ENCODE measurements at regions not wholly inside any gene's neighbourhood (a gene's known extent, or its start where the extent isn't known, plus 50 kb on each side); places are given as distances from the start of the nearest gene placed in this dataset.

DNA sequence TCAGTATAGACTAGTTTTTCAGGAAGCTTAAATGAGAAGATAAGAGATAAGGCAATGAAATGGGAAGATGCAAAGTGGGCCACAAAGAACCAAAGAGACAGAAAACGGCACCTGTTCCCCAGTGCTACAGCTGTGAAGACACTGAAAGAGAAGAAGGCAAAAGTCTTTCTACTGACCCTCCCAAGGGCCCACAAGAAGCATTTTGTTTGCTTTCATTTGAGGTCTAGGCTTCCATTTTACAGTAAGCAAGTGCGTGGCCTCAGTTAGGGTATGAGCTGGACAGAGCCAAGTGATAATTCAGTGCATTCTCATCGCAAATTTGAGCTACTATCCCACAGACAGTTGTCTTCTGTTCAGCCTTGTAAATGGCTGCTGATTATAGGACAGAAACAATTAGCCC lies 53.4 kb upstream of the STK17B start:
- DNase-seq (ENCODE audit: low spot score), result no peak

DNA sequence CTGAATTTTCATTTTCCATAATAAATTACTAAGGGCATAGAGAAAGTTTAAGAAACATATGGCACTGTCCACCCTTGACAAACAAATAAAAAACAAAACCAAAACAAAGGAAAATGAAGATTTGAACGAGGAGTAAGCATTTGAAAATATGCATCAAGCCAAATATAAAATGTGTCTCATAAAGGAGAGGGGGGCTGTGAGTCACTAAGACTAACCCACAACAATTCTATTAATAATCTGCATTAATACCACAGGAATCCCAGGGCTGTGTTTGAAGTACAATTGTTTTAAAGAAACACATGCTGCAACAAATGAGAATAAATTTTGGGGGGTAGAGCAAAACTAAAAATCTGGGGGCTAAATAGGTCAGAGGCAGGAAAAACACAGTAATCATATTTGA lies 53.8 kb upstream of the STK17B start:
- peak; percentile 25 for DNase-seq (ENCODE audit: low spot score)

DNA sequence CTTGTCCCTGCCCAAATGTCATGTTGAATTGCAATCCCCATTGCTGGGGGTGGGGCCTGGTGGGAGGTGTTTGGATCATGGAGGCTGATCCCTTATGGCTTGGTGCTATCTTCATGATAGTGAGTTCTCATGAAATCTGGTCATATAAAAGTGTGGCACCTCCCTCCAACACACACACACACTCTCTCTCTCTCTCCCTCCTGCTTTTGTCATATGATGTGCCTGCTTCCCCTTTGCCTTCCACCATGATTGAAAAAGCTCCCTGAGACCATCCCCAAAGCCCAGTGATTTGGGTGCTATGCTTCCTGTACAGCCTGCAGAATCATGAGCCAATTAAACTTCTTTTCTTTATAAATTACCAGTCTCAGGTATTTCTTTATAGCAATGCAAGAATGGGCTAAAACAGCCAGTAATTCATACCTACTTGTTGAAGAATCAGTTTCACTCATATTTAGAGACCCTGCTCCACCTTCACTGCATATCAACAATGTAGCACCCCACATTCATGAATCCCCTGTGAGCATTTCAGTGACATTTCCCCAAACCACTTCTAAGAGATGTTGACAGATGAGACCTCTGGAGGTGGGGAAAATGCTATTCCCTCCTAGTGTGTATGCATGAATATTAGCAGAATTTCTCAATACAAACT lies 54.8 kb upstream of the STK17B start:
- DNase-seq (ENCODE audit: low spot score), result no peak

DNA sequence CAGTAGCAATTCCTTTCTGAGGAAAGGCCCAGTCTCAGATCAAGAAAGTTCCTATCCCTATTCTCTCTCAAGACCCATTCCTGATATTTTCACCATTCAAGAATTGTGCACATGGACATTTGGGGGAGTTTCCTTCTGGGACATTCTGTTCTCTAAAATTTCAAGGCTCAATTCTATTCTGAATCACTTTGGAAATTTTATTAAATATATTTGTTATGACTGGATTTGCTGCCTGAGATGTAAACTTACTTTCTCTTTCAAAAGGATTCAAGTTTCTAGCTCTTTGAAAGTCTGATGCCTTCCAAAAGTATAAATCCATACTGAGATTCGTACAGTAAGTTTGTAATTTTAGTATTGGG lies 55.3 kb upstream of the STK17B start:
- DNase-seq (ENCODE audit: low spot score), result no peak

DNA sequence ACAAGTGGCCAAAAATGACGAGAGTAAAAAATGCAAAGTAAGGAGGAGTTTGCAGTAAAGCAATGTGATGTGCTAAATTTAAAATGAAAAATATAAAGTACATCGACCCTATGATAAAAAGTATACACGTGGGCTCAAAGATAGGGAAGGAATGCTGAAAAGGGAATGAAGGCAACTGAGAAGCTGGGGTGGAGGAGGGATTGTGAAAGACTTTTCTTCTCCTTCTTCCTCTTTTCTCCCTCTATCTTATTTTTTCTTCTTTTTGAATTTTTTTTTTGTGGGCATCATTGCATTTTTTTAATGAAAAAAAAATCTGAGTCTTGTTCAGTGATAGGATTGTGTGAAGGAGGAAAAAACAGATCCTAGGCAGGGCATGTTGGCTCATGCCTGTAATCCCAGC lies 57.6 kb upstream of the STK17B start:
- no peak for DNase-seq (ENCODE audit: low spot score)

DNA sequence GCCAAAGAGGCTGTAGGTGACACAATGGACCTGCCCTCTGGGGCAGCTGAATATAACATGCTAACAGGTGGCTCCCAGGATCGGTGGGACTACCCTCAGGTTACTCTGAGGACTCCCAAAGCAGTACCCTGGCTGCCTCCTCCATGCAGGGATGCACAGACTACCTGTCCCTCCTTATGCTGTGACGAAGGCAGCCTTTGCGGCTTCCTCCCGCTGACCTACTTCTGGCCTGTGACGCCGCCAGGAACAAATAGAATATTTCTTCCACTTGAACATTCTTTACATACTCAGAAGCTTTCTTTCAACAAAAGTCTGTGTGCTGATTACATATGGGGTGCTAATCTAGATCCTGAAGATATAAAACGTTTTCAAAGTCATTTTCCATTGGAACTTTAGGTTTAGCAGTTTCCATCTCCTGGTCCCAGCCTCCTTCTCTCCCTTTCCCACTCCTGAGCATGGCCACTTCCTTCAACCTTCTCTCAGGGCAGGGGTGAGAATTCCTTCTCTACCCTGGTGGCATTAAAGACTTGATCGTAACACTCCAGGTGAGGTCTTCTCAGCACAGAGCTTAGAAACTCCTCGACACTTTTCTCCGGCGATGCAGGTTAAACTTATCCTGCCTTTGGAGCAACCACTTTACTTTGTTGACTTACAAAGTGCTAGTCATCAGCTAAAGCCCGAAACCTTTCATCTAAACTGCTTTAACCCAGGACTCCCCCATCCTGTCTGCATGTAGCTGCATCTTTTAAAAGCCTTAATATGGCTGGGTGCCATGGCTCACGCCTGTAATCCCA lies 58.9 kb upstream of the STK17B start:
- DNase-seq (ENCODE audit: low spot score), result no peak

DNA sequence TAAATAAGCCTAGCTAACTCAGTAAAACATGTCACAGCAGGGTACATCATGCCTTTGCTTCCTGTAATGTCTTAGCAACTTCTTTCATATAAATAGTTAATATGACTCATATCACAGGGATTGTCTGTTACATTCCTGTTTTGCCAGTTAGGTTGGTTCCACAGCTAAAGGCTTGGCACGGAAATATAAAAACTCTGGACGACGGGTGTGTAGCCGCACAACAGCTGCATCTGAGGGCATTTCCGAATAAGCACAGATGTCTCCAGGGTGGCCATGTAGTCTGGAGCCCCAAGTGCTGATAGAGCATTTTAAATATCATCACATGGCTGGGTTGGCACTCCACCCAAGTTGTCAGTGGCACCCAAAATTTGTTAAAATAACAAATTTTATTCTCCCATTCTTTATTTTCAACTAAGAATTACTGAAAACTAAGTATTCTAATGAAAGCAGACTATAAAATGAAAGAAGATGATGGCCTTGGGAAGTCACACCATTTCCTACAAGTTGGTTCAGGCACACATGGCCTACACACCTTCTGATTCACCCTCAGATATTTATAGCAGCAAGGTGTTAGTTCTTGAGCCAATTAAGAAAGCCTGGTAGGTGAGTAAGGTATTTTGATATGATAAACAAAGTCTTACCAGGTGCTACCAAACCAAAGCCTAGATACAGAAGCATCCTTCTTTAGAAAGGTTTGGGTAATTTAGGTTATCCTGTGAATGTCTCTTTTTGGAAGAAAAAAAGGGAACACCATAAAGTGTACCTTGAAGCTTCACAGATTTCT lies 61.8 kb upstream of the STK17B start:
- DNase-seq (ENCODE audit: low spot score), result peak; percentile 65

DNA sequence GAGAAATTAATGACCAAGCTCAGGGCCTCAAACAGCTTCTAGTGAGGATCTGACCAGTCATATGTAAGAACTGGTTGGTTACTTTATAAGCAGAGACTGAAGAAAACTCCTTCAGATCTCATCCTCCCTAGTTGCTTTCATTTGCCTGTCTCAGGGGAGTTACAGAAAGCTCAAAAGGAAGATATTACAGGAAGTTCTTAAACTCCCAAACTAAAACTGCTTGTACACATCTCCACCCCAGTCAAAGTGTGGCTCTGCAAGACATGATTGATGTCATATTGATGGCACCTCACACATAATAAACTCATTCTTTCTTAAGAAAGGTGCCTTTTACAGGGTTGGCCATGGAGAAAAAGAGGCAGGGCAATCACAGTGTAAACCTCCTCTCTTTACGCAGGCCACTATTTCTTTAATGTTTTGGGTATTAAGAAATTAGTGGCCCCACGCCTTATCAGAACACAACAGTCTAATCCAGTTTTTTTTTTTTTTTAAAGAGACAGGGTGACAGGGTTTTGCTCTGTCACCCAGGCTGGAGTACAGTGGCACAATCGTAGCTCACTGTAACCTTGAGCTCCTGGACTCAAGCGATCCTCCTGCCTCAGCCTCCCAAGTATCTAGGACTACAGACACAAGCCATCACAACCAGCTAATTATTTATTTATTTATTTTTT lies 62.6 kb upstream of the STK17B start:
- no peak for DNase-seq (ENCODE audit: low spot score)

DNA sequence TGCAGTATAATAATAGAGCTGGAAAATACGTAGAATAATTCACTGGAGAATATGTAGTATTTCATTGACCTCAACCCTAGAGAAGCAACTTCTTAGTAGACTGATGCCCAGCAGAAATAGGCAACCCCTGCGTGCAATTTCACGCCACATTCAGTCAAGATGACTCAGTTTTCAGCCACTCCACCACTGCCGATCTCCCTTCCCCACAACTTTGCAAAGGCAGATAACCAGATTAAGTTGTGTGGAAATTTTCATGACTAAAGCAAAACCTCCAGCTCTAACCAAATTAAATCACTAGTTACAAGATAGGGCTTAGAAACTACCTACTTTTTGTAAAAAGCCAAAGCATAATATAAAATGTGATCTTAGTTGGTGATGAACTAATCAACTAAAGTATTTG lies 63.3 kb upstream of the STK17B start:
- DNase-seq (ENCODE audit: low spot score), result no peak

DNA sequence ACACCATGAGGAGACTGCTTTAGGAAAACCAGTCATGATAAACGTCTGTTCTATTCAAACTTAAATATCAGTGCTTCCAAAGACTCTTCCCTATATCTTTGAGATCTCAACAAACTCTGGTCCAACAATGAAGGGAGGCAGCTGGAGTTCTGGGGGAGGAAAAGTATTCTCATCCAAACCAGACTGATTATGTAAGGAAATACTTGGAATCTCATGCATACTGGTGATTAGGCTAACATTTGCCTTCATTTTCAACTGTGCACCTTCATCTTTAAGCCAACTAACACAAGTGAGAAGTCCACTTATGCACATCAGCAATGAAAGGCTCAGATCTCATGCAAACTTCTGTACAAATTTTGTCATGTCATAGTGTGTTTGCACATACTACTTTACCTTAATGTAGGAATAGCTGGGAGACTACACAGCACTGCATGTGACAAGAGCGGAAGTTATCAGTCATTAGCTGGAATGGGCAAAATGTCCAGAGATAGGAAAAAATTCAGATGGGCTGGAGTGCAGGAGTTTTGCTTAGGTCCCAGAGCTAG lies 67.5 kb upstream of the STK17B start:
- DNase-seq (ENCODE audit: low spot score), result no peak

DNA sequence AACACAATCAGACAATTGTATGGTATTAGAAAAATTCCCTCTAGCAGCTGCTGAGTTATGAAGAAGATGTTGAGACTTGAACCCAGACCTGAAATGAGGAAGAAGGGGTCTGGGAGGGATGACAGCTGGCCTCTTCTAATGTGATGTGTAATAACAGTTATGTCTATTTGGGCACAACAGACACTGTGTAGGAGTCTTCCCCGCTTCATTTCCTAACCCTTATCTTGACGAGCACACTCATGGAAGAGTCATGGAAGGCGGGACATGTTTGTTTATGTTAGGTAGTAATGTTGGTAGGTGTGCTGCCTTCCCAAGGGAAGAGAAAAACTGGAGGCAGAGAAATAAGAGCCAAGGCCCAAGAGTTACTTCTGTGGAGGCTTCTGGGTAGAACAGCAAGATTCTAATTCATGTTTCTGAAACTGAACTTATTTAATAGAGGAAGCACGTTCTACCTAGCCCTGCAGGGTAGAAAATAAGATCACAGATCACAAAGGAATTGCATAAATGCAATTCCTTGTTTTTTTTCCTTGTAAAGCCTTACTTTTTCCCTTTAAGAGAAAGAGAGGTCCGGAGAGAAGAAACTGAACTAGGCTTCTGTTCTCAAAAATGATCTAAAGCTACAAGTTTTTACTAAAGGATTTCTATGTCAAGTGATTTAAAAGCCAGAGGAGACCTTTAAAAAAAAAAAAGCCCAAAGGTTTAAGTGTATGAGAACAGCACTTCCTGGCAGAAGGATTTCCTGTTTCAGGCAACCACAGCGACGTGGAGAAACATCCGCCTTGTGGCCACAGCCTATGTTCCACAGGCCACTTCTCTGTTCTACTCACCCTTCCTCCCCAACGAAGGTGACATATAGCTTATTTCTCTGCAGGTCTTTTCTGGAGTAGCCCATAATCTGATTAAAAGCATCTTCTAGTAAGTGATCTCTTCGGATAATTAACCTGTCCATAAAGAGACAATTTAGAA lies 68.5 kb upstream of the STK17B start:
- peak; percentile 27 for DNase-seq (ENCODE audit: low spot score)

DNA sequence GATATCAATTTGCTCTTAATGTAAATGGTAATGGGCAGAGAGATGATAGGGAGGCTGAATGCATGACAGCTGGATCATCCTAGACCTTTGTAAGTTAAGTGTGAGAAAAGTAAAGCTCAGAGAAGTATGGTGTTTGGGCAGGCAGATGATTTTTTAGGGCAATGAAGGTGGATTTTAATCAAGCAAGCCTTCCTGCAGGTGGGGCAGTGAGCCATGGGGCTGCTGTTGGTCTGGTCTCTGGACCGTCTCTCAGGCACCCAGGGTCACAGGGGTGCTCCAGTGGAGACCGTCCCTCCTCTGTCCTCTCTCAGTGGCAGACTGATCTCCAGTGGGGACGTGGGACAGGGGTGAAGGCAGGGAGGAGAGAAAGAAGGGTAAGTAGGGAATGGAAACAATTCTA lies 69.8 kb upstream of the STK17B start:
- no peak for DNase-seq (ENCODE audit: low spot score)

DNA sequence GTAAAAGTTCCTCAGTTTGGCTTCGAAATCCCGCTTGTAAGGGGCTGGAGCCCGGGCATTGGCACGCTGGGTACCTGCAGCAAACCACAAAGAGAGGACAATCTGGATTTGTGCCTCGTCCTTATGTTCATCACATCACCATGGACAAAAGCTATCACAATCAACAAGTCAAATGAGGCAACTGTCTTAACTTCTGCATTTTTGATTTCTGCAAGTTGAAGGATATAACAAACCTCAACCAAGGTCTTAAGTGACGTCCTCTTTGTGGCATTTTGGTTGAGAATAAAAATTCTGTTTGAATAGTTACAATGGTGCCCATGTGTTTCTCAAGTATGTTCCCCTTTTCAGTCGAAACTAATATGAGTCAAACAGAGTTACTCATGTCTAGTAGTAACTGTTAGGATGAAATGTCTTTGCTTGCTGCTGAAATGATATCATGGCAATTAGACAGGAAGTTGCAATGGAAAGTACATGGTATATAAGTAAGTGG lies 70.8 kb upstream of the STK17B start:
- DNase-seq (ENCODE audit: low spot score), result no peak

DNA sequence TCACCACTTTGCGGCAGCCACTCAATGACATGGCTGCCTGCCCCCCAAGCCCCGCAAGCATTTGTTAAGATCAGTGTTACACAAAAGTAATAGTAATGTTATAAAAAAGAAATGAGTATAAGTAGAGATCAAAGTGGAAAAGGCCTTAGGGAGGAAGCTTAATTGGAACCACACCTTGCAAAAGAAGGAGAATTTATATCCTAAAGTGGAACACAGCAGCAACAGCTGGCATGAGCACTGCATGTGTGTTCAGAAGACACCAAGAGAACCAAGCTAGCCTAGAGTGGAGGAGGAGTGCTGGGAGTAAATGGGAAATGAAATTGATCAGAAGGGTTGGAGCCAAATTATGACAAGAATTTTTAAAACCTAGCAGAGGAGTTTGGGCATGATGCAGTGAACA lies 73.1 kb upstream of the STK17B start:
- no peak for DNase-seq (ENCODE audit: low spot score)

DNA sequence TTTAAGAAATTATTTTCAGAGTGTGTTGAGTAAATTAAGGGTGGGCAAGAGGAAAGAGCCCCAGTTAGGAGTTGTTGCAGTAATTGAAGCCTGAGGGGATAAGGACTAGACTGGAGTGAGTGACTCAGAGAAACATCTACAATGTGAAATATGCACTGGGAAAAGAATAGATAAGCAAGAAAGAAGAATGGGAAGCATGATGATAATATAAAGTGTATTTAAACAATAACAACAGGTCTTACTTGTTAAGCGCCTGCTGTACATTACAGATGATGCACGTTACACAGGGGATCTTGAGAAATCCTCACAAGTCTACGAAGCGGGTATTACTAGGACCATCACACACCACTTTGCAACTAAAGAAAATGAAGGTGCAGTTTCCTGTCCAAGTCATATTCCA lies 73.6 kb upstream of the STK17B start:
- no peak for DNase-seq (ENCODE audit: low spot score)

DNA sequence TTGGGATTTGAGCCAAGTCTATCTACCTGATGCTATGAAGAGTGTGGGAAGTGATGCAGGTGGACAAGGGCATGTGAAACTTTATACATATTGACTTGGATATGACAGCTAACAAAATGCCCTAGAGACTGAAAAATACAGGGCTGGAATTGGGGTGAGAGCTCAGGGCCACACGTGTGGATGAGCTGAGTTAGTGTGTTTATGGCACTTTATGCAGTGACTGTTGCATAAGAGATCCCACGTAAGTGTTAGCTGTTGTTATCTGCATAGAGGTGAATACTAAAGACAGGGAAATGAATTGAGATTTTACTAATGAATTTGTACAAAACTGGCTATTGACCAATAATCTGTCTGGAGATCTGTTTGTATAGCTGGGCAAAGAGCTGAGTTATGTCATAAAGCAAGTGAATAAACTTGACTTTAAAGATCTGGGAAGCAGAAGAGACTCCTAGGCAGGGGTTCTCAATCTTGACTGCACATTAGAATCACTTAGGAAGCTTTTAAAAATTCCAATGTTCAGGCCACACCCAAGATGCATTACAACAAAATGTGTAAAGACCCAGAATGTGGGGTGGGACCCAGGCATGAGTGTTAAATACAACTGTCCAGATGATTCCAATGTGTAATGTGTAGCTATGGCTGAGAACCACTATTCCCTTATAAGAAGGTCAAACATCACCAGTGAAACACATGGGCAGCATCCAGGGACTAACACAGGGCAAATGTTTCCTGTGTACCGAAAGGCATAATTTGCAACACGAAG lies 74.2 kb upstream of the STK17B start:
- DNase-seq (ENCODE audit: low spot score), result no peak

DNA sequence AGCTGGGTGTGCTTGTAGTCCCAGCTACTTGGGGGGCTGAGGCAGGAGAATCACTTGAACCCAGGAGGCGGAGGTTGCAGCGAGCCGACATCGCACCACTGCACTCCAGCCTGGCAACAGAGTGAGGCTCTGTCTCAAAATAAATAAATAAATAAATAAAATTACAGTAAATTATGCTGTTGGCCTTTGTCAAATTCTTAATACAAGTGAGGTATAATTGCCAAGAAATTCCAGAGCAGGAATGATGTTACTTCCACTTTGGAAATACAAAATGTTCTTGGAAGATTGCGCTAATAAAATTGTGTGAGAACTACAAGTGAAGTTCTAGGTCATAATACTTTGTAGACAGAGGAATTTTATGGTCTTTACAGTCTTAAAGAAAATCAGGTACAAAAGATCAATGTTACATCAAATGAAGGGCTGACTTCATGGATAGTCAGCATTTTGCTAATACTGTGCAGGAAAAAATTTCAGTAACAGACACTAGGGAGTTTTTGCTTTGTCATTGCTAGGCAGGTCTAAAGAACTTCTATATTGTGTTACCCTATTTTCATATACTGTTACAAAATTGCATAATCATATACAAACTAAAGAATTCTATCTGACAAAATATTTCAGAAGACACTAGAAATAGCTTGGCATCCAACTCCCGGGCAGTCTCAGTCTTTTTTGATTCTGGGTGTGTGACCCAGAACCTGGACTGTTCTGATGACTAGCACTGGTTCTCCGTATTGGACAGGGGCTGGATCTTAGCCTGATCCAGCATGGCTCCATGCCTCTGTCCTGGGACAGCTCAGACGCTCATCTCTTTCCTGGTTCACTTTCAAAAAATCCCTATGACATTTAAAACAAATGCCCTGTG lies 76.0 kb upstream of the STK17B start:
- no peak for DNase-seq (ENCODE audit: low spot score)

DNA sequence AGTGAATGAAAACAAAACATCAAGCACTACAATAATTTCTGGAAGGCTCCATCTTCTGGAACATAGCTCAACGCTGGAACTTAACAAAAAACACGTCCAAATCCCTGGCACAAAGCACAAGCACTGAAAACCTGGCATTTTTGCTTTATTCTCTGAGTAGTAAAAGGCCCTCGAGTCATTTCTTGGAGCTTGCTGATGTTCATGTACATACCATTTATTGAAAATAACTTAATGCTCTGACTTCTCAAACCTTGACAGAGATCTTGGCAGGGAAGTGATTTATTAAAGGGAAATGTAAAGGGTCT lies 76.5 kb upstream of the STK17B start:
- no peak for DNase-seq (ENCODE audit: low spot score)

DNA sequence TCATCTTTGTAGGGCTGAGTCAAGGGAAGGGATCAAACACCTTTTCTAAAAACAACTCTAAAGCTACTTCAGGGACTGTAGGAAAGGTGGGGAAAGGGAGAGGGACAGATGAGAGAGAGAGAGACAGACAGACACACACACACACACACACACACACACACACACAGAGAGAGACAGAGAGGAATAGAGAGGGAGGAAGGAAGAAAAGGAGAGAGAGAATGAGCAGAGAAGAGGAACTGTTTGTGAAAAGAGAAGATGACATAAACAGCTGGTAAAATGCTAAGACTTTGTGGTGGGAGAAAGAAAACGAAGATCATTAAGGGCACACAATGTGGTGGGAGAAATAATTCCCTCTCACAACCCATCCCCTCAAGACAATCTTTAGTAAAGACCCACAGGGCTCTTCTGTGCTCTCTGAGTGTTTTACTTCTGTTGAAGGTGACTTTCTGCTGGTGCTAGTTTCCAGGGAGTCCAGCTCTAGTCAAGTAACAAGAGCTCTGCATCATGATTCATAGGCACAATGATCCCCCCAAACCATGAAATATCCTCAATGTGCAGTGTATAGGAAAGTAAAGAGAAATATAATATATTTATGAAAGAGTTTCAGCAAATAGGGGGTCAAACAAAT lies 77.2 kb upstream of the STK17B start:
- no peak for DNase-seq (ENCODE audit: low spot score)
